Medulla oblongata (tissue), 1 donor: ENCODE measurements at regions not wholly inside any gene's neighbourhood (a gene's known extent, or its start where the extent isn't known, plus 50 kb on each side); places are given as distances from the start of the nearest gene placed in this dataset.

Source experiments
- DNase-seq: peaks from one replicate; pipeline ENCODE4 v3.0.0-alpha.2; 2015; ENCODE audit errors: extremely low spot score

GRCh38 chr19:46911456-46911855, 50.7 kb downstream of the ARHGAP35 start:
- no peak for DNase-seq

- no peak for DNase-seq
Measured at GRCh38 chr19:46913198-46913851, 52.5 kb downstream of the ARHGAP35 start.

GRCh38 chr19:46913852-46914430, 53.1 kb downstream of the ARHGAP35 start:
- DNase-seq: peak; percentile 41

- no peak for DNase-seq
Measured at GRCh38 chr19:46915386-46915785, 54.6 kb downstream of the ARHGAP35 start.

- no peak for DNase-seq
Measured at GRCh38 chr19:46917002-46917401, 56.2 kb downstream of the ARHGAP35 start.

GRCh38 chr19:46919324-46919723, 58.5 kb downstream of the ARHGAP35 start:
- DNase-seq: no peak

GRCh38 chr19:46920362-46920761, 59.6 kb downstream of the ARHGAP35 start:
- no peak for DNase-seq

GRCh38 chr19:46921071-46921470, 60.3 kb downstream of the ARHGAP35 start:
- DNase-seq: no peak

GRCh38 chr19:46922465-46922864, 61.7 kb downstream of the ARHGAP35 start:
- DNase-seq: peak; percentile 46

- DNase-seq: peak; percentile 39
Measured at GRCh38 chr19:46924874-46925547, 64.2 kb downstream of the ARHGAP35 start.

GRCh38 chr19:46925548-46925950, 64.8 kb downstream of the ARHGAP35 start:
- no peak for DNase-seq

GRCh38 chr19:46926170-46927071, 65.6 kb downstream of the ARHGAP35 start:
- peak; percentile 95 for DNase-seq

- no peak for DNase-seq
Measured at GRCh38 chr19:46927106-46927505, 66.3 kb downstream of the ARHGAP35 start.

- DNase-seq: no peak
Measured at GRCh38 chr19:46927893-46928292, 67.1 kb downstream of the ARHGAP35 start.

GRCh38 chr19:46928951-46929350, 68.2 kb downstream of the ARHGAP35 start:
- no peak for DNase-seq

GRCh38 chr19:46931202-46931601, 70.4 kb downstream of the ARHGAP35 start:
- peak; percentile 82 for DNase-seq

GRCh38 chr19:46932346-46932745, 71.5 kb downstream of the ARHGAP35 start:
- no peak for DNase-seq

- DNase-seq: no peak
Measured at GRCh38 chr19:46935066-46935663, 74.4 kb downstream of the ARHGAP35 start.

GRCh38 chr19:46943150-46943946, 76.3 kb upstream of the NPAS1 start:
- peak; percentile 3 for DNase-seq

GRCh38 chr19:46944123-46944748, 75.4 kb upstream of the NPAS1 start:
- peak; percentile 15 for DNase-seq
